COR-L47 (cell line): ENCODE measurements at regions not wholly inside any gene's neighbourhood (a gene's known extent, or its start where the extent isn't known, plus 50 kb on each side); places are given as distances from the start of the nearest gene placed in this dataset.

ENCODE experiments used
- DNase-seq: peaks from one replicate; lab custom pipeline; 2025; lab: John Stamatoyannopoulos, UW

DNA sequence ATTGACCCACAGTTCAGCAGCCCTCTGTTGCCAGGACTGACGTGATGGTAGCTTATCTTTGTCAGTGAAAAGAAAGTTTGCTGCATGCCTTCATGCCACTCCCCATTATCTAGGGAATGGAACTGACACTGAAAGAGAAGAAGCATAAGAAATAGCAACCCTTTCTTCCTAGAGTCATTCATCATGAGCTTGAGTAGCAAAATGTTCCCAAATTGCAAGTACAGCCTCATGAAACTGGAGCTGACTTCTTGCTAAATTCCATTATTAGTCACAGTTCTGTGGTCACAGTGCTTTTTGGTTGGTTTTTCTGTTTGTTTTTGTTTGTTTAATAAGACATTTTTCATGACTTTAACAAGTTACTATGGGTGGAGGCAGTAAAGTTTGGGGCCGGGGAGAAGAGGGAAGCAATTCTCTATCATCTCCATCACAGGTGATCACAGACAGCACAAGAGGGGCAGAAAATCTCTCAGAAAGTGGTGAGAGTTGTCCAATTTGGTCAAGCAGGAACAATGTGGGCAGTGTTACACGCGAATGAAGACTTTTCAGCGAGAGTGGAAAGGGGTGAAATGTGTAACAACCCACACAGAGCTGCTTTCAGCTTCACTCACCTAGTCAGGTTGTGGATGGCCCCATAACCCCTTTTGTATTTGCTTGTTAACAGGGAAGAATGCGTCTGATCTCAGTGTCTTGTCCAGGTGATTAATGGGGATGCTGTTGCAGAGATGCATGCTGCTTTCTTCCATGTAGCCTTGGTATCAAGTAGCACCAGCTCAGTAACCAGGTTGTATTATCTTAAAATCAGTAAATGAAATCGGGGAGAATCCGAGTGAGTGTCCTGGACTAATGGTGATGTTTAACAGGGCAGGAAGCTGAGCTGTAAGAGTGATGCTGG is 440.4 kb downstream of the DMRT2 start:
- no peak for DNase-seq

DNA sequence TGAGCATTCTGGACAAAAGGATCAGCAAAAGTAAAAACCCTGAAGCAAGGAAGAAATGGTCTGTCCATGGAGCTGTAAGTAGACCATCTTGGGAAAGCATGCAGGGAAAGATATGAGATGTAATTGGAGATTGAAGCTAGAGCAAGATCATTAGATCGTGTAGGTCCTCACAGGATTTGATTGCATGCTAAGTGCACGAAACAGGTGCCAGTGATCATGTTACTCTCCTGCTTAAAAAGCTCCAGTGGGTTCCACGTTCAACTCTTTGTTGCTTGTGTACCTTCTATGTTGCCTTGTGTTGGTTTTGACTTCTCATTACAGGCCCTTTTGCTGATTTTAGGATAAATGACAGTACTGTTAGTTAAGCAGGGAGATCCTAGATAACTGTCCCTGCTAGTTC is 442.0 kb downstream of the DMRT2 start:
- no peak for DNase-seq

DNA sequence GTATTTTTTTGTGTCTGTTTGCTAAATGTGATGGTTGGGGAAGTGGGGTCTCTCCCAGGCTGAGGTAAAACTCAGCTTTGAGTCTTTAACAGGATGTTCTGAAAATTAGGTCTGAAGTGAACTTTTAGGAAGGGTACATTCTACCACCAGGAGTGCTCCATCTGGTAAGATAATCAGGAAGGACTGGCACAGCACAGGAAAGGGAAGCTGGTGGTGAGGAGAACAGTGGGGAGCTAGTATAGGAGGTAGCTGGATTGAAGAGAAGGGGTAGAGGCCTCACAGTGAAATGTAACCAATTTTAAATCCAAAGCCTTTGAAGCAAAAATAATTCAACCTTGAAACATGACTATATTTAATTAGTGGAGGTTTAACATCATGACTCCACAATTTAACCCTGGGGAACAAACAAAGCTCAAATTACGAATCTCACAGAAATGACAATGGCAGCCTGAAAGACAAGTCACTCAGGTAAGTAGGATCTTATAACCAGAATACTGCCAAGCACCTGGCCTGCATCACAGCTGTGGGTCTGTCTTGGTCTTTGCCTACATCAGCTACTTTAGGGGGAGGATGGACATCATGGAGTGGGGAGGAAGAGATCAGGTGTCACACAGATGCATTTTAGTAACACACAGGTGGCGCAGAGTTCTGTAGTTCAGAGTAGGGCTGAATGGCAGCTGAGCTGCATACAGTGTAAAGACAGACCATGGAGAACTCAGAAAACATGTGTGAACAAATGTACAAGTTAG is 445.3 kb downstream of the DMRT2 start:
- DNase-seq, result no peak

DNA sequence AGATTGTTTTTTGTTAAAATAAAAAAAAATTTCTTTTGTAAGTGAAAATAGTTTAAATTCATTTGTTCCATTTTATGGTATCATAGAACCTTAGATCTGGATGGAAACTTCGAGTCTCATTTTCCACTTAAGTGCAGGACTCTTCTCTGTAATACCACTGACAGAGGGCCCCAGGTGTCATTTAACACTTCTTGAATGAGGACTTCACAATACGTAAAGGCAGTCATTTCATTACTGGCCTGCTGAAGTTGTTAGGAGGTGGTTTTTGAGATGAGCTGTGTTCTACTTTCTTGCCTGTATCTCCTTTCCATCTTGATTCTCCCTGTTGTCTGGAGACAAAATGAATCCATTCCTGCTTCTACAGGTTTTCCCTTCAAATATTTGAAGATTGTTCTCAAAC is 455.3 kb downstream of the DMRT2 start:
- DNase-seq, result no peak

DNA sequence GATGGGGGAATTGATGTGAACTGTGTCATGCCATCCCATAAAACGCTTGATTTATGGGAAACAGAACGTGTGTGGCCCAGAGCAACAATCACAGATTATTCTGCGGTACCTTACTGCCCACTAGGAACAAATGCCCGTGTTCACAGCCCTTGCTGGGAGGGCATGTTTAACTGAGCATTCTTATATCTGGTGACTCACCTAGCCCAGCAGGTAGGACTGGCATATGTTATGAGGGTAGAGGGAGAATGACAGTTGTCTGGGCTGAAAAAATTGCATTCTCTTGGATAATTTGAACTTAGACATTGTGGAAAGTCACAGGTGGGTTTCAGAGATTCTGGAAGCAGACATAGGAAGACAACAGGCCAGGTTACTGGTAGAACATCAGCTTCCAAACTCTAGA is 460.6 kb downstream of the DMRT2 start:
- DNase-seq, result no peak

DNA sequence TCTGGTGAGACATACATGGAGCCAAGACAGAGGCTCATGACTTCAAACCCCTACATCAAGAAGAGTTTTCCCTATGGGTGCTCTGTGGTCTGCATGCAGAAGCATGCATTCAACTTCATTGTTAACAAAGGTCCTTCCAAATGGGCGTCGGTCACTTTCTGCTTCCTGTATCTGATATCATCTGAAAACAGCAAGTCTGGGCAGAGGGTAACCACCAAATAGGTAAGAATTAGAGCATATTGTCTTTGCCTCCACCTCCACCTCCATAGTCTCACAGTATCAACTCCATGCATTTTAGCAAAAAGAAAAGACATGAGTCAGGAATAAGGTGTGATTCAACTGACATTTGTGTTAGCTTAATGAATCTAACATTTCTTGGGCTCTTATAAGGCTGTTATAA is 462.9 kb downstream of the DMRT2 start:
- no peak for DNase-seq

DNA sequence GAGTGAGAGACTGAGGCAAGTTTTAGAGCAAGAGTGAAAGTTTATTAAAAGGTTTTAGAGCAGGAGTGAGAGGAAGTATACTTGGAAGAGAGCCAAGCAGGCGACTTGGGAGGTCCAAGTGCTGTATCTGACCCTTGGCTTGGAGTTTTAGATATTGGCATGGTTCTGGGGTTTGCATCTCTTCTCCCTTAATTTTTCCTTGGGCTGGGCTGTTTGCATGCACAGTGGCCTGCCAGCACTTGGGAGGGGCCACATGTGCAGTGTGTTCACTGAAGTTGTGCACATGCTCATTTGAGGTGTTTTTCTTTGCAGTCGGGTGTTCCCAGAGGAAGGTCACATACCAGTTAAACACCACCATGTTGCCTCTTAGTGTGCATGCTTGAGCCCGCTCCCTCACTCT is 464.1 kb downstream of the DMRT2 start:
- no peak for DNase-seq

DNA sequence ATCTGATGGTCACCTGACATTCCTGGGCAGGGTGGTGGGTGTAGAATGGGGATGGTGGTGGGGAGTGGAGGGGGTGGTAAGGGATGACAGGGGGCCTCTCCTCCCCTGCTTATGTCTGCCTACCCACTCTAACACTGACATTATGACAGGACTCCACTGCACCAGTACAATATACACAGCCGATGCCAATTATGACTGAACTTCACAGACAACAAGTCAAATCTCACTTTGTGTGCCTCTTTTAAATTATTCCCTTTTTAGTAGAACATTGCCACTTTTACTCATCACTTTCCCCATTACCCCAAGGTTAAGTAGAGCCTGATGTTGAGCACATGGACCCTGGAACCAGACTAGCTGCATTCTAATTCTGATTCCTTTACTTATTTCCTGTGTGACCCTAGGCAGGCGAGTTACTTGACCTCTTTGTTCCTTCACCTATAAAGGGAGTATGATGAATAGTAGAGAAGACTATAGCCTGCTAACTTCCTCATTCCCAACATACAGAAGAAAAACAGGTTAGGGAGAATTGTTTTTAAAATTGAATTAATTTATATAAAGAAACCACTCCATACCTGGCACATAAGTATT is 464.7 kb downstream of the DMRT2 start:
- no peak for DNase-seq

DNA sequence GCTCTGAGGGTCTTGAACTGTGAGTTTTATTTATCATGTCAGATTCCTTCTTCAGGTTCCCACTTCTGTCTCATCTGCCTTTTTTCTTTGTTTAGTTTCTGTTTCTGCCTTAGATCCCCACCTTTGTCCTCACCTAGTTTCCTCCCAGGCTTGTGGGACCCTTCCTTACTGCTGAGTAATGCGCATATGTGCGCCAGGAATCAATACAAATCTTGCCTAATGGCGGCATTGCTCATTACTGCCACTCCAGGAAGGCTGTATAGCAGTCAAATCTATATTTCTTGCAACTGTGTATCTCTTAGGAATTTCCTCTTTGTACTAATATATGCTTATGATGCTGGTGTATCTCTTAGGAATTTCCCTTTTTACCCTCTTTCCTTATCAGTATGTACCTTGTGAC is 465.4 kb downstream of the DMRT2 start:
- no peak for DNase-seq

DNA sequence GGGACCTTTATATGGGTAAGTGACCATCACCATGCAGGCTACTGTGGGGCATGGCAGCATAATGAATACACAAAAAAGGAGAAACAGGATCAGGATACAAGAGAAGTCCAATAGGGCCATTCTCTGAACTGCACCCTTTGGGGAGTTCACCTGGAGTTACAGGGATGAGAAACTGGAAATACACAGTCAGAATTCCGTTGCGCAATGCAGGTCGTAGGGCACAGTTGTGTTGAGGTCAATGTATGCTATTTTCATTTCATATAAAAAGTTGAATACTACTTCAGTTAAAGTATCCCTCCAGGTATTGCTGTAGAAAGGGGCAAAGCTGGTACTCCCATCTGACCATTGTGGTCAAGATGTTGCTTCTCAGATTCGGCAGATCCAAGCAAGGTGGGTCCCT is 471.4 kb downstream of the DMRT2 start:
- no peak for DNase-seq

DNA sequence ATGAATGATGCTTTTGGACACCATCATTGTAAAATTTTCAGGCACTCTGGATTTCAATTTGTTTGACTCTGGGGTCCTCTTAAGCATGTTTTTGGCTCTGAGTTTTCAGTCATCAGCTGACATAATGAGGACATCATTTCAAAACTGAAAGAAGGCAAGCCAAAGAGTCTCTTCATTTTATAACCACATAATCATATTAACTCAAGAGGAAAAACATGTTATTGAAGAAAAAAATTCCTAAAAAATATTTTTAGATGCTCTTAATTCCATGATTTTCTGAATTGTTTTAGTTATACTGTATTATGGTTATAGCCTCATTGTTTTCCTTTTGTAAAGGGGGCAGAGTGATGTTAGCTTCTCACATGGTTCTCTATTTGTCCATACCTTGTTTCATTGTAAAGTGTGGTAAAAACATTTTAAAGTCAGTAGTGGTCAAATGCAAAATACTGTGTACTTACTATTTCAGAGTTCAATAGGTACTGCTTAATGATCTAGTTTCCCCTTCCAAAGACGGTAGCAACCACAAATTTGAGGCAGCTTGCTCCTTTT is 472.1 kb downstream of the DMRT2 start:
- no peak for DNase-seq

DNA sequence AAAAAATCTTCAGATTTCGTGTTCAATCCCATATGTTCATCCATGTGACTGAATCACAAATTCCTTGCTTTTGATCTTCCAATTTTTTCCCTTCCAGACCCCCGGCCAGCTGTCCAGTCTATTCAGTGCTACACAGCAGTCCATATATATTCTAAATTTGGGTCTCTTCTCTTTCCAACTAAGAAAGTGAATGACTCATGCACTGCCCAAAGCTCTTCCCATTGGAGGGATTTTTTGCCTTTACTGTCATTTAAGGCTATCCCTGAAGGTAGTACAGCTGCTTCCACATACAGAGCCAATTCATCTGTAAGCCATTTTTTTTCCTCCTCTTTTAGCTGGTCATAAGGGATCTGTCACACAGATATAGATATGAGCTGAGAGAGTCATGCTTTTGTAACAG is 478.3 kb downstream of the DMRT2 start:
- no peak for DNase-seq

DNA sequence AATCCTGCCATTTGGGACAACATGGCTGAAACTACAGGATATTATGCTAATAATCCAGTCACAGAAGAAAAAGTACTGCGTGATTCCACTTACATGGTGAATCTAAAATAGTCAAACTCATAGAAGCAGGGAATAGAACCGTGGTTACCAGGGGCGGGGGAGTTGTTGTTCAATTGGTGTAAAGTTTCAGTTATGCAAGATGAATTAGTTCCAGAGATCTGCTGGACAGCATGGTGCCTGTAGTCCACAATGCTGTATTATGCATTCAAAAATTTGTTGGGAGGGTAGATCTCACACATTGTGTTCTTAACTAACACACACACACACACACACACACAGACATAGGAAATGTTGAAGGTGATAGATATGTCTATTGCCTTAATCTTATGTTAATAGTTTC is 480.5 kb downstream of the DMRT2 start:
- DNase-seq, result no peak

DNA sequence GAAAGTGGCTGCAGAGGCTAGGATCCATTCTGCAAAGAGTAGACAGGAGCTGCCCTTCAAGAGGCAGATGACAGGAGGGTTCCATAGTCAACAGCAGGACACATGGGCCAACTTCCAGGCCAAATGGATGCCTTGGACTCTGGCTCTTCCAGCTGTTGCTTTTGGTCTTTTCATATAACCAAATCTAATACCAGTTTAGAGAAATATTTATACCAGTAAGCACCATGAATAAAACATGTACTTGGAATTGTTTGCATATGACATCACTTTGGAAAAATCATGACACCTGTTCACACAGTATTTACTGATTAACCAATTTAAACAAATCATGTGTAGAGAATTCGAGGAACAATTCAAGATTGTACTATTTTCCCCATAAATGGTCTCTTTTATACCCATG is 481.3 kb downstream of the DMRT2 start:
- no peak for DNase-seq

DNA sequence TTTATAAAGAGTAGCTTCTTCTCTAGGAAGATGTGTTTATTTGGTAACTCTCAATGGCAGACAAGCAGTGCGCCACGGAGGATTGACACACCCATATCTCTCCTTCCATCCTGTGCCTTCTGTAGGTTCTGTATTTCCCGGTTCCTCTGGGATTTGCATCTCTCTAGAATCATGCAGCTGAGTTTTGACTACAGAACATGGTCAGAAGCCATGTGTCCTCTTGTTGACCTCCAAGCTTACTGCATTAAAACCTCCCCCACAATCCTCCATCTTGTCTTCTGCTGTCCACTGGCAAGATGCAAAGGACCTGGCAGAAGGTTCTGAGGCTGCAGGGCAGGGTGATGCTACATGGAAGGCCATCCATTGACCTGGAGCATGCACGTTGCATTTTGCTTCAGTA is 482.0 kb downstream of the DMRT2 start:
- DNase-seq, result no peak

DNA sequence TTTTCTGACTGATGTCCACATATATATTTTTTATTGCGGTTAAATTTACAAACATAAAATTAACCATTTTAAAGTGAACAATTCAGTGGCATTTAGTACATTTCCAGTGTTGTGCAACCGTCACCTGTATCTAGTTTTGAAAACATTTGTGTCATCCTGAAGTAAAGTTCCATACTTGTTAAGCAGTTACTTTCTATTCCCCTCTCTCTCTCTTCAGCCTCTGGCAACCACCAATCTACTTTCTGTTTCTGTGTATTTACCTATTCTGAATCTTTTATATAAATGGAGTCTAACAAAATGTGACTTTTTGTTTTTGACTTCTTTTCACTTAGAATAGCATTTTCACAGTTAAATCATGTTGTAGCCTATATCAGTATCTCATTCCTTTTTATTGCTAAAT is 480.1 kb upstream of the SMARCA2 start:
- DNase-seq, result no peak

DNA sequence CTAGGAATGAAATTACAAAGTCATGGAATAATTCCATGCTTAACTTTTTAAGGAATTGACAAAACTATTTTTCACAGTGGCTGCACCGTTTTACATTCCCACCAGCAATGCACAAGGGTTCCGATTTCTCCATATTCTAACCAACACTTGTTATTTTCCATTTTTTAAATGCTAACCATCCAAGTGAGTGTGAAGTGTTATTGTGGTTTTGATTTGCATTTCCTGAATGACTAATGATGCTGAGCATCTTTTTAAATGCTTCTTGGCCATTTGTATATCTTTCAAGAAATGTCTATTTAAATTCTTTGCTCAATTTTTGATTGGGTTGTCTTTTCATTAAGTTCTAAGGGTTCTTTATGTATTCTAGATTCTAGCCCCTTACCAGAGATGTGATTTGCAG is 479.5 kb upstream of the SMARCA2 start:
- no peak for DNase-seq

DNA sequence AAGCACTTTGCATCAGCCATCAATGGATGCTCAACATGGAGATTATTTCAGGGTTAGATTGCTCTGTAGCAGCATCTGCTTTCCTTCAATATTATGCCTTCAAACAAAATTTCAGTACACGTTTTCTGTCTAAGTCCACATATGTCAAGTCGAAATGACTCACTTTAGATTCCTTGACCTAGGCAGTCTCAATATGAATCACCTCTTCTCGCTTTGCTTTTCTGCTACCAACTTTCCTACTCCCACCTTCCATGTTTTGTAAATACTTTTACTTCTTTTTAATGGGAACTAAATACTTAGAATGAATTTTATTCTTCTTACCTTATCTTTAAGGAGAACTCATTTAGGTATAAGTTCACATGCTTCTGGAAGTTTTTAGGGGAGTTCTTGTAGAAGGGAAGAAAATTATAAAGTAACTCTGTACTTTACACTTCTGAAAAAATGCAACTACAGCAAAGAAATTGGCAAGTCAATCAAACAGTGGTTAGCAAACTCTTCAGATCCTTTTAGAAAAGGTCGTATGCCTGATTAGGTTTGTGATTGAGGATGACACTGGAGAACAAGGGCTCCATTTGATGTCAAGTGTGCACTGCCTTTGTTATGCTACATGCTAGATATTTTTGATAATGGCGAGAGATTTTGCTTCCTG is 478.5 kb upstream of the SMARCA2 start:
- no peak for DNase-seq

DNA sequence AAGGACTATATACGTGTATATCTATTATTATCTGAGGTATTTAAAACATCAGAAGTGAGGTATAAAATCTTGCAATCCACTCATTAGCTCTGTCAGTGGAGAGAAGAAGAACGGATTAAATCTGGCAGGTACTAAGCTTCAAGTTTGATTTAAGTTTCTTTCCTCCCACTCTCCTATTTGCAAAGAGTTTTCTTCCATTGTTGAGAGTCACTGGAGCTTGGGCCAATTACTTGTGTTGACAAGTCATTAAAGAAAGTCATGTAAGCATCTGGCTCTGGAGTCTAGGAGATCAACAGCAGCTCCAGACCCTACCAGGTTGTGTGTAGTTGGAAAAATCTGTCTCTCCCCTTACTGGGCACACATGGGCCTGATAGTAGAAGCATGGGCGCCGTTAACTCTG is 476.8 kb upstream of the SMARCA2 start:
- no peak for DNase-seq

DNA sequence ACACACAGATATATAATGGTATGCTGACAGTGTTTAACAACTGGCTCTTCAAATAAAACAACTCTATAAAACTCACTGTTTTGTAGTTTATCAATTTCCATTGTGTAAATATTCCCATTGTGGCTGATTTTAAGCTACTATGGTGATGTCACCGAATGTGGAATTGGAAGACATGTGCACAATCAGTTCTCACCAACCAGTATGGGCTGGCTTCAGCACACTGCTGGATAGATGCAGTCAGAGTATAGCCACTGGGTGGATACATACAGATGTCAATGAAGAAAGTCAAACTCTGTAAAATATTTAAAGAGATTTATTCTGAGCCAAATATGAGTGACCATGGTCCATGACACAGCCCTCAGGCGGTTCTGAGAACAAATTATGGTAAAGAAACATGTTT is 475.9 kb upstream of the SMARCA2 start:
- DNase-seq, result no peak

DNA sequence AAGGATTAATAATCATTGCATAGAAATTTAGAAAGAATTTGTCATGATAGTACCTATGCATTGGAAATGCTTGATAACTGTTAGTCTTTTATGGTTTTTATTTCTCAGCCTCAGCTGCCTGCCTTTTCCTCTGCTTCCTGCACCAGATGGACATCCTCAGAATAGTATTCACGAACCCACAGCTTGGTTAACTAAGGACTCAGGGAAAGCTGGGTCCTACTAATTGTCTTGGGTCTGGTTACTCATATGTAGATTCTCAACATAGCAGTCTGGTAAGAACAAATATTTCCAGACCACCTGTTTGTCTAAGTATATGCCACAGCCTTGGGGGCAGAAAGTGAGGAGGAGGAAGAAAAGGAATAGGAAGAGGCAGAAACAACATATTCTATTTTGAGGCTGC is 464.5 kb upstream of the SMARCA2 start:
- DNase-seq, result no peak
